ENCODE measurements at regions not wholly inside any gene's neighbourhood (a gene's known extent, or its start where the extent isn't known, plus 50 kb on each side); places are given as distances from the start of the nearest gene placed in this dataset.
"Not testable (repeated sequence)": the region's sequence is repeated elsewhere in the genome, so short reads cannot be mapped to it uniquely, and the experiment has no call there.

GRCh38 chr14:83638748-83639504, 1891.0 kb upstream of the FLRT2 start:
- WGBS (ENCODE audit: low lambda C conversion rate, missing lambda C conversion rate): 90% methylated on average over 18 of the region's 18 CpGs
- no peak for DNase-seq (ENCODE audit: low spot score)
- no peak overlapping the region for H3K4me2 ChIP-seq
- no peak overlapping the region for H3K27ac ChIP-seq
- H3K9me2 ChIP-seq (replicated peaks; ENCODE audit: insufficient read depth): no peaks in the 10 kb centered on the region
- H2AFZ ChIP-seq: no peak overlapping the region
- no peaks in the 10 kb centered on the region for H3K27me3 ChIP-seq
- H3K36me3 ChIP-seq (replicated peaks; ENCODE audit: insufficient read depth, low read depth): no peaks in the 10 kb centered on the region
- no peaks in the 10 kb centered on the region for H3K9me3 ChIP-seq (ENCODE audit: low read depth)
- H4K20me1 ChIP-seq (ENCODE audit: insufficient read depth, poor library complexity, severe bottlenecking): no peaks in the 10 kb centered on the region
- H3K4me1 ChIP-seq (ENCODE audit: insufficient read depth): no peaks in the 10 kb centered on the region
- H3K79me2 ChIP-seq: no peaks in the 10 kb centered on the region
- no peak overlapping the region for H3K4me3 ChIP-seq
- TF ChIP-seq EZH2phosphoT487 (IDR thresholded peaks at IDR 0.05; ENCODE audit: low read depth, severe bottlenecking, unreplicated experiment): no peak
- TF ChIP-seq, protein P1, sequence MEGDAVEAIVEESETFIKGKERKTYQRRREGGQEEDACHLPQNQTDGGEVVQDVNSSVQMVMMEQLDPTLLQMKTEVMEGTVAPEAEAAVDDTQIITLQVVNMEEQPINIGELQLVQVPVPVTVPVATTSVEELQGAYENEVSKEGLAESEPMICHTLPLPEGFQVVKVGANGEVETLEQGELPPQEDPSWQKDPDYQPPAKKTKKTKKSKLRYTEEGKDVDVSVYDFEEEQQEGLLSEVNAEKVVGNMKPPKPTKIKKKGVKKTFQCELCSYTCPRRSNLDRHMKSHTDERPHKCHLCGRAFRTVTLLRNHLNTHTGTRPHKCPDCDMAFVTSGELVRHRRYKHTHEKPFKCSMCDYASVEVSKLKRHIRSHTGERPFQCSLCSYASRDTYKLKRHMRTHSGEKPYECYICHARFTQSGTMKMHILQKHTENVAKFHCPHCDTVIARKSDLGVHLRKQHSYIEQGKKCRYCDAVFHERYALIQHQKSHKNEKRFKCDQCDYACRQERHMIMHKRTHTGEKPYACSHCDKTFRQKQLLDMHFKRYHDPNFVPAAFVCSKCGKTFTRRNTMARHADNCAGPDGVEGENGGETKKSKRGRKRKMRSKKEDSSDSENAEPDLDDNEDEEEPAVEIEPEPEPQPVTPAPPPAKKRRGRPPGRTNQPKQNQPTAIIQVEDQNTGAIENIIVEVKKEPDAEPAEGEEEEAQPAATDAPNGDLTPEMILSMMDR (IDR thresholded peaks at IDR 0.05; ENCODE audit: poor library complexity): no peak

DNA sequence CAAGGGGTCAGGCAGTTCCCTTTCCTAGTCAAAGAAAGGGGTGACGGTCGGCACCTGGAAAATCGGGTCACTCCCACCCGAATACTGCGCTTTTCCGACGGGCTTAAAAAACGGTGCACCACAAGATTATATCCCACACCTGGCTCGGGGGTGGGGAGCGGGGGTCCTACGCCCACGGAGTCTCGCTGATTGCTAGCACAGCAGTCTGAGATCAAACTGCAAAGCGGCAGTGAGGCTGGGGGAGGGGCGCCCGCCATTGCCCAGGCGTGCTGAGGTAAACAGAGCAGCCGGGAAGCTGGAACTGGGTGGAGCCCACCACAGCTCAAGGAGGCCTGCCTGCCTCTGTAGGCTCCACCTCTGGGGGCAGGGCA, 1890.5 kb upstream of the FLRT2 start:
- not testable (repeated sequence) for DNase-seq (ENCODE audit: low spot score)

GRCh38 chr14:83646228-83646627, 1883.7 kb upstream of the FLRT2 start:
- no peak for TF ChIP-seq EZH2 (IDR thresholded peaks at IDR 0.05; ENCODE audit: borderline replicate concordance)
- TF ChIP-seq, protein P1 (IDR thresholded peaks at IDR 0.05; ENCODE audit: poor library complexity): no peak
- no peaks in the 10 kb centered on the region for H3K4me1 ChIP-seq (ENCODE audit: insufficient read depth)
- no peaks in the 10 kb centered on the region for H3K9me2 ChIP-seq (replicated peaks; ENCODE audit: insufficient read depth)
- no peaks in the 10 kb centered on the region for H3K9me3 ChIP-seq (ENCODE audit: low read depth)
- WGBS (ENCODE audit: low lambda C conversion rate, missing lambda C conversion rate): 46% methylated on average over 1 of the region's 1 CpG
- H3K4me3 ChIP-seq: no peak overlapping the region
- H3K27me3 ChIP-seq: no peaks in the 10 kb centered on the region
- no peak for DNase-seq (ENCODE audit: low spot score)
- no peak overlapping the region for H3K27ac ChIP-seq
- no peaks in the 10 kb centered on the region for H3K79me2 ChIP-seq
- no peaks in the 10 kb centered on the region for H3K36me3 ChIP-seq (replicated peaks; ENCODE audit: insufficient read depth, low read depth)
- no peak overlapping the region for H2AFZ ChIP-seq
- no peak overlapping the region for H3K4me2 ChIP-seq
- no peaks in the 10 kb centered on the region for H4K20me1 ChIP-seq (ENCODE audit: insufficient read depth, poor library complexity, severe bottlenecking)

More for the DNA sequence above, 1890.5 kb upstream of the FLRT2 start:
- H3K4me1 ChIP-seq (ENCODE audit: insufficient read depth); H3K9me3 ChIP-seq (ENCODE audit: low read depth); H4K20me1 ChIP-seq (ENCODE audit: insufficient read depth, poor library complexity, severe bottlenecking); H3K4me3 ChIP-seq; H3K36me3 ChIP-seq (replicated peaks; ENCODE audit: insufficient read depth, low read depth); H3K79me2 ChIP-seq; H3K4me2 ChIP-seq; H3K27me3 ChIP-seq; H2AFZ ChIP-seq; H3K9me2 ChIP-seq (replicated peaks; ENCODE audit: insufficient read depth); H3K27ac ChIP-seq: not testable (repeated sequence)
- WGBS (ENCODE audit: low lambda C conversion rate, missing lambda C conversion rate): 93% methylated on average over 17 of the region's 18 CpGs

- Histone ChIP-seq H3K4me2 (no peak overlapping the region), H4K20me1 (ENCODE audit: insufficient read depth, poor library complexity, severe bottlenecking) (no peaks in the 10 kb centered on the region), H3K4me1 (ENCODE audit: insufficient read depth) (no peaks in the 10 kb centered on the region), H3K27me3 (no peaks in the 10 kb centered on the region), H3K36me3 (replicated peaks; ENCODE audit: insufficient read depth, low read depth) (no peaks in the 10 kb centered on the region), H2AFZ (no peak overlapping the region), H3K4me3 (no peak overlapping the region), H3K9me2 (replicated peaks; ENCODE audit: insufficient read depth) (no peaks in the 10 kb centered on the region), H3K79me2 (no peaks in the 10 kb centered on the region), H3K9me3 (ENCODE audit: low read depth) (no peaks in the 10 kb centered on the region), H3K27ac (no peak overlapping the region)
- TF ChIP-seq EZH2 (IDR thresholded peaks at IDR 0.05; ENCODE audit: borderline replicate concordance) (no peak), EZH2phosphoT487 (IDR thresholded peaks at IDR 0.05; ENCODE audit: low read depth, severe bottlenecking, unreplicated experiment) (no peak)
- TF ChIP-seq, protein P1 (IDR thresholded peaks at IDR 0.05; ENCODE audit: poor library complexity): no peak
- WGBS (ENCODE audit: low lambda C conversion rate, missing lambda C conversion rate): 96% methylated on average over 1 of the region's 1 CpG
- no peak for DNase-seq (ENCODE audit: low spot score)
Observed at GRCh38 chr14:83660597-83660996, 1869.3 kb upstream of the FLRT2 start.
